LHCN-M2 (cell line): ENCODE measurements at regions not wholly inside any gene's neighbourhood (a gene's known extent, or its start where the extent isn't known, plus 50 kb on each side); places are given as distances from the start of the nearest gene placed in this dataset.
"Not testable (repeated sequence)": the region's sequence is repeated elsewhere in the genome, so short reads cannot be mapped to it uniquely, and the experiment has no call there.

Experiments used
- DNase-seq: peaks from one replicate; pipeline ENCODE4 v3.0.0-alpha.2; 2012; ENCODE audit warnings: low read depth

DNA sequence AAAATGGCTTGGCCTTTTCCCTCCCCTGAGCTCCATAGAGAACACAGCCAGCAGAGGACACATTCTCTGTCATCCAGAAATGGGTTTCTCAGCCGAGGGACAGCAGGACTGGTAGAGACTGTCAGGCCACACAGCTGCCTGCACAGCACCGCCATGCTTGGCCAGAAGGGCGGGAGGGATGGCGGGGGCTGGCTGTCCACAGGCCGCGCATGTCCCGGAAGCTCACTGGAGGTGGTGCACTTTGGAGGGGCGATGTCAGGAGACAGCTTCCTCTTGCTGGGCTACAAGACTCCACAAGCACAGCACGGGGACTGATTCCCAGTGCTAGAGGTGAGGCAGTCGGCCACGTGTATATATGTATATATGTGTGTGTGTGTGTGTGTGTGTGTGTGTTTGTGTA, 125.3 kb downstream of the GOLGA6L4 start:
- DNase-seq, result not testable (repeated sequence)

GRCh38 chr15:84384421-84384820, 148.8 kb downstream of the GOLGA6L4 start:
- DNase-seq, result not testable (repeated sequence)

GRCh38 chr15:84387086-84387485, 151.5 kb downstream of the GOLGA6L4 start:
- no peak for DNase-seq

GRCh38 chr15:84388201-84388600, 152.6 kb downstream of the GOLGA6L4 start:
- not testable (repeated sequence) for DNase-seq

DNA sequence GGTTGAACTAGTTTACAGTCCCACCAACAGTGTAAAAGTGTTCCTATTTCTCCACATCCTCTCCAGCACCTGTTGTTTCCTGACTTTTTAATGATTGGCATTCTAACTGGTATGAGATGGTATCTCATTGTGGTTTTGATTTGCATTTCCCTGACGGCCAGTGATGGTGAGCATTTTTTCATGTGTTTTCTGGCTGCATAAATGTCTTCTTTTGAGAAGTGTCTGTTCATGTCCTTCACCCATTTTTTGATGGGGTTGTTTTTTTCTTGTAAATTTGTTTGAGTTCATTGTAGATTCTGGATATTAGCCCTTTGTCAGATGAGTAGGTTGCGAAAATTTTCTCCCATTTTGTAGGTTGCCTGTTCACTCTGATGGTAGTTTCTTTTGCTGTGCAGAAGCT, 153.1 kb downstream of the GOLGA6L4 start:
- DNase-seq, result not testable (repeated sequence)

DNA sequence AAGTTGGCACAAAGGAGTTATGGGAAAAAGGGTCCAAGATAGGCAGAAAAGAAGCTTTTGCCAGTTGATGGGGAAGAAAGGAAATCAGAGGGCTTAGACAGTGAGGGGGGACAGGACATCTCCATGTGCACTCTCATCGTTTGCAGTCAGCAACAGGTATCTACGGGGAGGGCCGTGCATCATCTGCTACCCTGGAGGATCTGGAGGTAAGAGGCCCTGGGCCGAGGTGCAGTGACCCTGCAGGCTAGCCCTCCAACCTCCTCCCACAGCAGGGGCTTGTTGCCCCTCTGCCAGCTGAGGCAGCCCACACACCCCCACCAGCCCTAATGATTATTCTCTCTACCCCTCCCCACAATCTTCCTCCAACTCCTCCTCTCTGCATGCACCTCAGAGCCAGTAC, 154.8 kb downstream of the GOLGA6L4 start:
- DNase-seq, result not testable (repeated sequence)

- DNase-seq, result no peak
Measured at GRCh38 chr15:84391191-84391590, 155.6 kb downstream of the GOLGA6L4 start.

GRCh38 chr15:84392020-84392419, 156.4 kb downstream of the GOLGA6L4 start:
- DNase-seq, result not testable (repeated sequence)

DNA sequence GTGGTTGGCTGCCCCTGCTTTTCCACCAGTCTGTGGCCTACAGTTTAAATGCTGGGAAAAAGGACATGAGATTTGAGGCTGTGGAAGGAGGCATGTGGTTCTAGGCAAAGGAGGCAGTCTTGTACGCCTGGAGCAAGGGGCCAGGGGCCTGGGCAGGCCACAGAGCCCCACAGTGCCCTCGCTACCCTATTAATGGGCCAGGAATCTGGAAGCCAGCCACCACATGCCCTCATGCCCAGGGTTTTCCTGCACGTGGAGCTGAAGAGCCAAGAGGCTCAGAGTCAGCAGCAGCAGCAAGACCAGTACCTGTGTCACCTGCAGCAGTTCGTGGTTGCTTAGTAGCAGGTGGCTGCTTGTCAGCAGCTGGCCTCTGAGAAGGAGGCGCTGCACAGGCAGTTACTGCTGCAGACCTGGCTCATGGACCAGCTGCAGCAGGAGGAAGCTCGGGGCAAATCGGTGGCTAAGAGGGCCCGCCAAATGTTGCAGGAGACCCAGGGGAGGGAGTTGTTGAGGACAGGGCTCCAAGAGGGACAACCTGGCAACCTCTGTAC, 157.9 kb downstream of the GOLGA6L4 start:
- DNase-seq, result not testable (repeated sequence)

- not testable (repeated sequence) for DNase-seq
Measured at GRCh38 chr15:84393966-84394365, 158.4 kb downstream of the GOLGA6L4 start.

DNA sequence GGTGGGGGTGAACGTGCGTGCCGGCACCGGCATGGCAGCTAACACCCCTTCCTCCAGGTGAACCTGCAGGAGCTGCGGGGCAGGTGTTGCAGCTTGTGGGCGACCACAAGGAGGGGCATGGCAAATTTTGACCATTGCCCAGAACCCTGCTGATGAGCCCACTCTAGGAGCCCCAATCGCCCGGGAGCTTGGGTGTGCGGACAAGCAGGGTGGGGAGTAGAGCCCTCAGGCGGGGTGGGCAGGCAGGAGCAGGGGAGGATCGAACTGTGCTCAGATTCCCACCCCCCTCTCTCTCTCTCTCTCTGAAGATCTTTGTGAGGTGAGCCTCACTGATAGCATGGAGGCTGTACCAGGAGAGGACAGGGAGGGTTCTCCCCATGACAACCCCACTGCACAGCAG, 159.8 kb downstream of the GOLGA6L4 start:
- DNase-seq, result not testable (repeated sequence)

DNA sequence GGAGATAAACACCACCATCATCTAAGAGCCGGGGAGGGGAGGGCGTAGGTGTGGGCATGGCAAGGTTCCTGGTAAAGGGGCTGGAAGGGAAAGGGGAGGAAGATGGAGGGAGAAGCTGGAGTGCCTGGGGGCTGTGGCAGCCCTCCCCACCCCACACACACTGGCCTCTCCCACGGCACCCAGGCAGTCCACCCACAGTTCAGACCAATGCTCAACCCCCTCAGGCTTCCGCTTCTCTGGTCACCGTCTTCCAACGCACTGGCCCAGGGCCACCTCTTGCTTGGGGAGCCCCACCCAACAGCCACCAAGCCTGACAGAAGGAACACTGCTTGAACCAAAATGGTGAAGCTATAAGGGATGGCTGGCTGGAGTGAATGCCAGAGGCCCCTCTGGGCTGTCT, 160.3 kb downstream of the GOLGA6L4 start:
- DNase-seq, result not testable (repeated sequence)

GRCh38 chr15:84397066-84397465, 161.5 kb downstream of the GOLGA6L4 start:
- DNase-seq, result not testable (repeated sequence)

GRCh38 chr15:84398087-84398486, 162.5 kb downstream of the GOLGA6L4 start:
- not testable (repeated sequence) for DNase-seq

- DNase-seq, result no peak
Measured at GRCh38 chr15:84398763-84399701, 163.5 kb downstream of the GOLGA6L4 start.

- no peak for DNase-seq
Measured at GRCh38 chr15:84400017-84400740, 164.6 kb downstream of the GOLGA6L4 start.

GRCh38 chr15:84400820-84401219, 165.2 kb downstream of the GOLGA6L4 start:
- DNase-seq, result no peak

DNA sequence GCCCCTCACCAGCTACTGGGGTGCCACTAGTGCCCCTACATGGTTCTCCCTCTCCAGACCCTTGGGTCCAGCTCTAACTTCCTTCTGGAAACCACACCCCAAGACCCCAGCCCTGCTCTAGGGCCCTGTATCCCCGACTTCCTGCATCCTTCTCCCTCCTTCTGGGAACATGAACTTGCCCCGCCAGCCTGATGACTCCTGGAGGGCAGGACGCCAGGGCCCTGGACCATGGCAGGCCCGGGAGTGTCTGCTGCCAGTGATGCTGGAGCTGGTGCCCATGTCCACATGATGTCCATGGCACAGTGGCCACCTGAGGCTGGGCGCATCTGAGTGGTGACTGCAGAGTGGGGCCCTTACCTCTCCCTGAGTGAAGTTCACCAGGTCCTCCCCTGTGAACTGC, 165.9 kb downstream of the GOLGA6L4 start:
- not testable (repeated sequence) for DNase-seq

DNA sequence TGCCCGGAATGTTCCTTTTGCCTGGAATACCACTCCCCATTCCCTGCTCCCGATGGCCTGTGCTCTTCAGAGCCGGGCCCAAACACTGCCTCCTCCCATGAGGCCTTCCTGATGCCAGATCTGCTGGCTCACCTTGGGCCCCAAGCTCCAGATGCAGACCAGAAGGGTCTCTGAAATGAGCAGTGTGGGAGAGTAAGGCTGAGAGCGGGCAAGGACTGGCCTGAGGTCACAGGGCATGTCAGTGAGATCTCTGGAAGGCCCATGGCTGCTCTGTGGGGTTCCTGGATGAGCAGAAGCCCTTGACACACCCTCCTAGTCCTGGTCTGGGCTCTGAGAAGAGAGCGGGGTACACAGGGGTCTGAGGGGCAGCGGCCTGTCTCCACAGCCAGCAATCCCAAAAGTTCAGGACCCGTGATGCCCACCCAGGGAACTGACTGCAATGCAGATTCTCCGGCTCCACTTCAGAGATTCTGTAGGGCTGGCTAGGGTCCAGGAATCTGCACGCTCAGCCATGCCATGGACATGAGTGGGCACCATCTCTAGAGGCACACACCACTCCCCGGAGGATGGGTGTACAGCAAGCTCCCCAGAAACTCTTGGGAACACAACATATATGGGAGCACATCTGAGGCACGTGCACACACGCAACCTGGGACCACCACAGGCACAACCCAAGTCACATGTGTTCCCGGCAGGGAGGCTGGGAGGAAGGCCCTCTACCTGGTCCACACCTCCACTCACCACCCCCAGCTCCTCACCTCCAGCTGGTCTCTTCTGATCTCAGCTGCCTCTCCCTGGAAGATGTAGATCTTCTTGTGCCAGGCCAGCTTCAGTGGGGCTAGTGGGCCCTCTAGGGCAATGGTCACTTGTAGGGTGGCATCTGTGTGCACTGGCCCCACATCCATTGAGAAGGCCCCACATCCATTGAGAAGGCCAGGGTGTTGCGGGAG, 166.6 kb downstream of the GOLGA6L4 start:
- DNase-seq, result not testable (repeated sequence)

GRCh38 chr15:84402856-84403608, 167.5 kb downstream of the GOLGA6L4 start:
- DNase-seq, result no peak
